C4-2B (cell line): ENCODE measurements at regions not wholly inside any gene's neighbourhood (a gene's known extent, or its start where the extent isn't known, plus 50 kb on each side); places are given as distances from the start of the nearest gene placed in this dataset.

Experiments
- CTCF ChIP-seq: fragments of 450-650 bp; conservative IDR thresholded peaks from 2 replicates; pipeline ENCODE4 v1.5.1; 2017; ENCODE audit warnings: mild to moderate bottlenecking
- ZFX ChIP-seq: fragments of 450-650 bp; IDR thresholded peaks from 2 replicates; pipeline ENCODE4 v1.6.1; 2017

GRCh38 chr18:26639149-26639548 is 90.8 kb upstream of the KCTD1 start:
- TF ChIP-seq CTCF (no peak), ZFX (no peak)
